HG02852 (cell line): ENCODE measurements at regions not wholly inside any gene's neighbourhood (a gene's known extent, or its start where the extent isn't known, plus 50 kb on each side); places are given as distances from the start of the nearest gene placed in this dataset.

Experiments used
- ATAC-seq: cut with Tn5 transposase; IDR thresholded peaks from one replicate; pipeline ENCODE4 v1.9.1; 2021; ENCODE audit warnings: mild to moderate bottlenecking, moderate library complexity; ENCODE audit not compliant: unreplicated experiment

DNA sequence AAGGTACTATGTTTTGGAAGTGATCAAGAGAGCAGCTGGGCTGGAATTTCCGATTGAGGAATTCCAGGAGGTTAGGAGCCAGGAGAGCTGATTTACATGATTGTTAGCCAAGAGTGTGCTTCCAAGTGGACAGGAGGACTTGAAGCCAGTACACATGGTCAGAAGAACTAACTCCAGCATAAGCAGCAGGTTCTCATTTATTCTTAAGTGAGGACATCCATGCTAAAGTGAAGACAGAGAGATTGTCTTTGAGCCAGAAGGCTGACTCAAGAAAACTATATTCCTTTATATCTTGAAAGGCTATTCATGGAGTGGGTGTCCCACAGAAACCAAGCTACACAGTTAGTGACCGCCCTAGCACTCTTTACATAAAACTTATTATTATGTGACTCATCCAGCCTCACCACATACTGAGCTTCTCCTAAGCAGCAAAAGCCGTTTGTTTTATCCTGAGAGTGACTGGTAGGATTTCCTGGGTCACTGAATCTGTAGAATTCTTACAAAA is 56.7 kb upstream of the SEMA3A start:
- no peak for ATAC-seq

DNA sequence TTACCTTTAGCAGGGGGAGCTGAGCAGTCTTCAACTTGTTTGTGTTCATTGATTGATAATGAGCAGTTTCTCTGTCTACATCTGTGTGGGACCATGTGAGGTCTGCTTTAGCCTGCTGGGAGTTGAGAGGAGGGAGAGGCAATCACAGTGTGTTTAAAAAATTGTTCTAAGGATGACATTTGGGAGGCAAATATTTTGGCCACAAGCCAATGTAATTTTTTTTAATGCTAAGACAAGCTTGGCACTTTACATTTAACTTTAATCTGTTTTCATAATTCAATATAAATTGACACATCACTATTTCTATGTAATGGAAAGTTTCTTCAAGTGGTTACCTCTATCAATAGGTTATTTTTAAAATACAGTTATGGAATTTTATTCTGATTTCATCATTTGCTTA is 55.9 kb upstream of the SEMA3A start:
- no peak for ATAC-seq

DNA sequence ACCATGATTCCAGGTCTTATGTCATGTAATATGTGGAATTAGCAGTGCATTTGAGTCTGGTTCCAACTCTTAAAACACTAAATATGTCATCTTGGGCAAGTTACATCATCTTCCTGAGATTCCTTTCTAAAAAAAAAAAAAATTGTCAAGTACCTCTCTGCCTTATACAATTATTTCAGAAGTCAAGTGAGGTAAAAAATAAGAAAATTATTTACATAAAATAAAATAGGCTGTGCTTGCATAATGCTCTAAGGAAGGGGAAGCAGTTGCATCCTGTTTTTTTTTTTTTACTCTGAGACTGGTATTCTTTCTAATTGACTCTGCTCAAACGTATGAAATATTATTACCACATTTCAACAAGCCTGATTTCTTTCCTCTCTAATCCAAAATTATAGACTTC is 55.1 kb upstream of the SEMA3A start:
- ATAC-seq: no peak

DNA sequence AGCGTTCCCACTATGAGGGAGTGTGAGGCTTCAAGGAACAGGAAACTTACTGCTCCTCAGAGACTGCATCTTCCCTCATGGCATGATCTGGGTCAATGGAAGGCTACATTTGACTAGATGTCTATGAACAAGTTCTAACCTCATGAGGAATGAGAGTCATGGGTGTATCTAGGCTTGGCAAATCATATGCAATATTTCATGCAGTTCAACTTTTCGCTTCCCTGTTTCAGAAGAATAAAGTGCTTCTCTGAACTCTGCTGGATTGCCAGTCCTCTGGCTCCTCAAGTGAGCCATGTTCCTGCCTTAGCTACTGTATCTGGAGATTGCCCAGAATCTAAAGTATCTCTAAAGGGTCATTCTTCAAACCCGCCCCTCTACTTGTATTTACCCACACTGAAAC is 54.3 kb upstream of the SEMA3A start:
- ATAC-seq: no peak

DNA sequence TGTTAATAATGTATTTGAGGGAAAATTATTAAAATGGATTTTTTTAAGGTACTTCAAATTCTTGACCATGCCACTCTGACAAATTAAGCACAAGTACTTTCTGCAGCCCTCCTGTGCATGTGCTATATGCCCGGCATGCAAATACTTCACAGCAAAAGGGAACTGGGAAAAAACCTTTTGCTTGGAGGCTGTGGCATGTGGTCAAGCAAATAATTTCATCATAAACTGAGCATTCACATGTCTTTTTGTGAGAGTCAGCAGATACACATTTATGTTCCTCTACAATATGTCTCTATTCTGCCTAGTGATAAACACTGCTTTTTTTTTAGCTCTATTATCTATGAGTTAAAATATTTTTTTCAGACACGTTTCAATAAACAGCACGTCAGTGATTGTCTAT is 53.7 kb upstream of the SEMA3A start:
- ATAC-seq: no peak

DNA sequence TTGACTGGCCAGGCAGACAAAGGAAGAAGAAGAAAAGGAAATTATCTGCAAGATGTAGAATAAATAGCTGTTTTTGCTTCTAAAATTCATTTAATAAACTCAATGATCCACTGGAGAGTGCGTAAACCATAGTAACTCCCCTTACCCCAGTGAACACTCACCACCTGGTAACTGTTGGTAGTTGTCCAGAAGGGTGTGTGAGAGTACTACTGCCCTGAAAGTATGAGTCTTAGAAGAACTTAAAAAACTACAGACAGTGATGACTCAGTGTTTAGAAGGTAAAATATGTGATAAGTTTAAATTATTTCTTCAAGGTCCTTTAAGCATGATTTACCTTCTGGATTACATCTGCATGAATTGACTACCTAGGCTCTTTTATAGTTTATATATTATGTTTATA is 53.0 kb upstream of the SEMA3A start:
- ATAC-seq: no peak

DNA sequence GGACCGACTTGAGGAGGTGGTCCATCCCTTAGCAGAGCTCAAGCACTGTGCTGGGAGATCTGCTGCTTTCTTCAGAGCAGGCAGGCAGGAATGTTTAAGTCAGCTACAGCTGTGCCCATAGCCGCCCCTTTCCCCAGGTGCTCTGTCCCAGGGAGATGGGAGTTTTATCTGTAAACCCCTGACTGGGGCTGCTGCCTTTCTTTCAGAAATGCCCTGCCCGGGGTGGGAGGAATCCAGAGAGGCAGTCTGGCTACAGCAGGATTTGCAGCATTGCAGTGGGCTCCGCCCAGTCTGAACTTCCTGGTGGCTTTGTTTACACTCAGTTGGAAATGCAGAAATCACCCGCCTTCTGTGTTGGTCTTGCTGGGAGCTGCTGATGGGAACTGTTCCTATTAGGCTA is 51.2 kb upstream of the SEMA3A start:
- ATAC-seq: no peak
